GM12891 (cell line): ENCODE measurements at regions not wholly inside any gene's neighbourhood (a gene's known extent, or its start where the extent isn't known, plus 50 kb on each side); places are given as distances from the start of the nearest gene placed in this dataset.

Source experiments
- PAX5 ChIP-seq: IDR thresholded peaks from 2 replicates; pipeline ENCODE4 v1.6.1; 2011; ENCODE audit warnings: low read length, moderate library complexity, mild to moderate bottlenecking; ENCODE audit not compliant: insufficient read depth, severe bottlenecking
- POLR2A ChIP-seq: IDR thresholded peaks from 2 replicates; pipeline ENCODE4 v1.6.1; 2011; ENCODE audit warnings: low read depth, low read length, control low read depth
- POLR2AphosphoS5 ChIP-seq: IDR thresholded peaks from 2 replicates; pipeline ENCODE4 v1.6.1; 2011; ENCODE audit warnings: low read depth, low read length, control low read depth
- POU2F2 ChIP-seq: IDR thresholded peaks from 2 replicates; pipeline ENCODE4 v1.6.1; 2011; ENCODE audit warnings: low read depth, mild to moderate bottlenecking, control low read depth, low read length, moderate library complexity
- TAF1 ChIP-seq: IDR thresholded peaks from 2 replicates; pipeline ENCODE4 v1.6.1; 2011; ENCODE audit warnings: low read depth, low read length, control low read depth

GRCh38 chr22:19610518-19611253, 86.5 kb upstream of the CLDN5 start:
- TF ChIP-seq POLR2AphosphoS5, result no peak
- no peak for TF ChIP-seq PAX5
- TF ChIP-seq POLR2A, result no peak
- TF ChIP-seq TAF1, result no peak
- TF ChIP-seq POU2F2, result no peak
